ENCODE measurements at regions not wholly inside any gene's neighbourhood (a gene's known extent, or its start where the extent isn't known, plus 50 kb on each side); places are given as distances from the start of the nearest gene placed in this dataset.
"Not testable (repeated sequence)": the region's sequence is repeated elsewhere in the genome, so short reads cannot be mapped to it uniquely, and the experiment has no call there.

DNA sequence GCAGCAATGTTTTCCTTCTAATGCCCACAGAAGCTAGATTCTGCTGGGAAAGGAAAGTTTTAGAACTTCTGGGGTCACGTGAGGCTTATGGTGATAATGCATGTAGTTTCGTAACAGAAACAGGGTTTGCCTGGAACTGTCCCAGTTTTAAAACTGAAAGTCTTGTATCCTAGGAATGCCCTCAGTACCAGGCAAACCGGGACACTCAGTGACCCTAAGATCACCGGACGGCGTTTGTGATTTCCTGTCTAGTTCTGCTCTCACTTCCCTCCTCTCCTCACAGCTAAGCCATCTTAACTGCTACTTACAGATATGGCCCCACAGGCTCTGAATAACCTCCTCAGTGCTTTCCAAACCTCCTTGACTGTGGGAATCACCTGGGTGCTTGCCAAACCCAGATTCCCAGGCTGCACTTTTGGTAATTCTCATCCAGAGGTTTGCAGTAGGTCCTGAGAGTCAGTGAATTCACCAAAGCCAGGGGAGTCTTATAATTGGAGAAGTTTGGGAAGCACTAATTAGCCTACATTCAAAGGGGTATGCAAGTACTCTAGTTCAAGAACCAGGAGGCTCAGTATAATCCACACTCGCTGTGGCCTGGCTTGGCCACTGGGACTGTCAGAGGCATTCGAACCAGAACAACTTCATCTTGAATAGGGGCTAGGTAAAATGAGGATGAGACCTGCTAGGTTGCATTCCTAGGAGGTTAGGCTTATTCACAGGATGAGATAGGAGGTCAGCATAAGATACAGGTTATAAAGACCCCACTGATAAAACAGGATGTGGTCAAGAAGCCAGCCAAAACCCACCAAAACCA lies 231.6 kb upstream of the MYLIP start:
- DNase-seq = no peak

DNA sequence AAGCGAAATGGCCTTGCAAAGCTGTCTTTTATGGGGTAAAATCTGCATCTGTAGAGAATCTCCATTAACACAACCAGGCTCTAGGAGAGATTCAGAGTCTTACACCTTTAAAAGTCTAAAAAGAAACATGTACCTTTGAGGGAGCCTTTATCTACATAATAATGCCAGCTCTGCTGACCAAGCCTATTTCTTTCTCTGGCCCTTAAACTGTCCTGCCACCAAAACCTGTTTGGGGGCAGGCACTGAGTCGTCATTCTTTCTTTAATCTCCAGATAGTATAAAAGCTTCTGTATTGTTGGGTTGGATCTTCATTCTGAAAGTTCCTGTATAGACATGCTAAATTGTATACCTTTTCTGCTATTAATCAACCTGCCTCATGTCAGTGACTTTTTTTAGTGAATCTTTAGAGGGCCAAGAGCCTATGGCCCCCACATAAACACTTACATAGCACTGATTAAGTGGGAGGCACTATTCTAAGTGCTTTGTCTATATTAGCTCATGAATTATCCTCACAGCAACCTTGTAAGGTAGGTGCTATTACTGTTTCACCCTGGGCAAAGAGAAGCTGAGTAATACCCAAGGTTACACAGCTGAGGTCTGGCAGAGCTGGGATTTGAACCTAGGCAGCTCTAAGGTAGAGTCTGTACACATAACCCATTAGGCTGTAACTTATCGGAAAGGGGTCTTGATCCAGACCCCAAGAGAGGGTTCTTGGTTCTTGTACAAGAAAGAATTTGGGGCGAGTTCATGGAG lies 232.3 kb upstream of the DTNBP1 start:
- DNase-seq = no peak

DNA sequence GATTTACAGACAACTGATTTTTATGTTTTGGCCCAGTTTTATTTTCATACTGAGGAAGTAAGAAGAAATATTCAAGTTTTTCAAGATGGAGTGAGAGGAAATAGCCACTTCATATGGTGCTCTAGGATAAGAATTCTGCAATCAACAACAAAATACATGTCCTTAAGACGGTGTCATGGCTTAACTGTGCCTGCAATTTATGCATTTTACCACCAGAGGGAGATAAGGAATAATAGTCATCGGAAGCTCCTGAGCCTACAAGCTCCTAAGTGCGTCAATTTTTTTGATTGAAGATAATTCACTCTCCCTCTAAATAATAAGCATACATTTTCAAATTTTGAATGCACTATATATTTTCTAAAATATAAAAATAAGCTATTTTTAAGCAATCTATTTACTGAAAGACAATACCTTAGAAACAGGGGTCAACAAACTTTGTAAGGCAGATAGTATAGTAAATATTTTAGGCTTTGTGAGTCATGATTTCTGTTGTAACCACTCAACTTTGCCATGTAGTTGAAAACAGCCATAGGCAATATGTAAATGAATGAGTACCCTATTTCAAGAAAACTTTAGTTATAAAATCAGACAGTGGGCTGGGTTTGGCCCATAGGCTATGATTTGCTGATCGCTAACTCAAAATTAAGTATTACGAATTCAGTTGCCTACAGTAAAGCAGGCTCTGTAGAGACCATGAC lies 230.9 kb upstream of the DTNBP1 start:
- no peak for DNase-seq

DNA sequence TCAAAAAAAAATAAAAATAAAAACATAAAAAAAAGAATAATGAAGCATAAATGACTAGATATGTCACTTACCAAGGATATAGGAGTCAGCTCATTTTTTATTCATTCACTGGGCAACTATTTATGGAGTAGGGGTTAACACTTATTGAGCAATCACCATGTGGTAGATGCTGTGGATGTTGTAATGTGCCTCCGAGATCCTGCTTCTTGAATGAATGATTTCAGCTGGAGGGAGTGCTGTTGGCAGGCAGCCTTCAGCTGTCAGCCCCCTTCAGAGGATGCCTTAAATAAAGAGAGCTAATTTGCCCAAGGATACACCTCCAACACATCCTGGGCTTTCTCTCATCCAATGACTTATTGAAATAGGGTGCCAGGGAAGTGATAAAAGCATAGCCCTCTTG lies 229.5 kb upstream of the DTNBP1 start:
- DNase-seq = no peak

DNA sequence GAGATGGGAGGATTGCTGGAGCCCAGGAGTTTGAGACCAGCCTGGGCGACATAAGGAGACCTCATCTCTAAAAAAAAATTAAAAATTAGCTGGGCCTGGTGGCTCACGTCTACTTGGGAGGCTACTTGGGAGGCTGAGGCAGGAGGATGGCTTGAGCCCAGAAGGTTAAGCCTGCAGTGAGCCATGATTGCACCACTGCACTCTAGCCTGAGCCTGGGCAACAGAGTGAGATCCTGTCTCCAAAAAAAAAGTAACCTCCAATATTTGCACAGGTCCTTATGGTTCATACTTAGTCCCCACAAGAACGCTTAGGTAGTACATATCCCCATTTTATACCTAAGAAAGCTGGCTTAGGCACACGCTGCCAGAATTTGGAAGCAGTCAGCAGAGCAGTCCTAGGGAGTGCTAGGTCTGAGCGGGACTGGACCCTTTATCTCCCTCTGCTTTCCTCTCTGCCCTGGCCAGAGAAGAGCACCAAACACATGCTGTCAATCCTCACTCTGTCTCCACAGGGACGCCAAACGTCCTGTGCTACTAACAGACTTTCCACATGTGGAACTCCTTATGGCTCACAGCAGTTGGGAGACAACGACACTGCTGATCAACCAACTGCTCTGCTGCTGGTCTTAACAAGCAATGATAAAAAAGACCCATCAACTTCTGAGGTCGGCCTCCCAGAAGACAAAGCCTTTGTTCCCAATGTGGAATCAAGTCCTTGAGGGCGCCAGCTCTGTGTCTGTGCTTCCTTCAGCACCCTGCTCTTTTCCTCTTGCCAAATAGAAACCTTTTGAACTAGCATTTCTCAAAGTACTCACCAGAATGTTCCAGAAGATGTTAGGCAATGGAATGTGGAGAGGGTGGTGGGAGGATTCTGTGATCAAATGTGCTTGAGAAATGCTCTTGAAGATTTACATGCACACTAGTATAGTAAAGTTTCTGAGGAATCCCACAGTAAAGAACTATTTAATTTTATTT lies 226.3 kb upstream of the DTNBP1 start:
- no peak for DNase-seq

DNA sequence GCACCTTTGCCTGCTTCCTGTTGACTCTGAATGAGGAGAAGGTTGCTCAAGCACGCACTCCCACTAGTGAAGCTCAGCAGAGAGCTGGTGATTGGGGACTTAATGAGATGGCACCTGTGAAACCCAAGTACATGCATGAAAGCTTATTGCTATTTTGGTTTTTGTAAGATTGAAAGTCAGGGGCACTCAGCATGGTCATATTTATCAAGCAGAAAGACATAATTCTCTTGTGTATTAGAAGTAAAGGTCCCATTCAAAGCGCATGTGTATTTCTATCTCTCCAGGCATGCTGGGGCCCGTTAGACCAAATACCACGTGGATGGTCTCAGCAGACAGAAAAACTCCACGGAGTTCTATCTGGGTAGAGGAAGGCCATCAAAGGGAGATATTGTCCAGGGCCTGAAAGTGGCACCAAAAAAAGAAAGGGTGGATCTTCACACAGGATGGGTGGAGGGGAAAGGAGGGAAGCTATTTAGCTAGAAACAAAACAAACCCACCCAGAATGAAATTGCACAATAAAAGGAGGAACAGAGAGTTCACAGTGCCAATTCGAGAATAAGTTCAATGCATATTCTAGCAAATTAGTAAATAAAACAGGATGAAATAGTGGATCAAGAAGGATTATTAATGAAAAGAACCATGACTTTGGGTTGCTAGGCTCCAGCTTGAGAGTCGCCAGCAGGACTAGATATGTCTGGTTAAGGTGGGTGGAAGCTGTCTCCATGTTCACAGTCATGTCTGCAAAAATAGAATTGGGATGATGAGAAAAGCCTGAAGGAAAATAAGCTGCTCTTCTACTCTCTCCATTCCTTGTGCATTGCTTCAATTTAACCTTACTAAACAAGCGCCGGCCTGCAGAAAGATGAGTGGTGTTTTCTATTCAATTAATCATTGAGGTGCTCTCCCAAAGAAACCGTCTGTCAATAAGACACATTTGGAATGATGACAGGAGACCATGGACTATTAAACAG lies 224.9 kb upstream of the DTNBP1 start:
- DNase-seq = no peak

DNA sequence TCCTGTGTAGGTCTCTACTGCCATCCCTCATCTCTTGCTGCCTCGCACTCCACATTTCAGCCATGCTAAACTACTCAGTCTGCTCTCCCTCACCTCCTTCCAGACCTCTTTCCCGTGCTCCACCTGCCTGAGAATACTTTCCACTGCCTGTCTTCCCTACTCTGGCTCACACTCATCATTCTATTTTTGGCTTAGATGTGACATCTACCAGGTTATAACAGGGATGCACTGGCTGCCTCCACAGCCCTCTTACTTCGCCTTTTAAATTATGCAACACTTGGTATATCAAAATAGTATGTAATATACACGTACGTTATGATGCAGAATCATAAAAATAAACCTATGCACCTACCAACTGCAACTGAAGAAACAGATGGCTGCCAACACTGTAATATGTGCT lies 222.8 kb upstream of the DTNBP1 start:
- no peak for DNase-seq

DNA sequence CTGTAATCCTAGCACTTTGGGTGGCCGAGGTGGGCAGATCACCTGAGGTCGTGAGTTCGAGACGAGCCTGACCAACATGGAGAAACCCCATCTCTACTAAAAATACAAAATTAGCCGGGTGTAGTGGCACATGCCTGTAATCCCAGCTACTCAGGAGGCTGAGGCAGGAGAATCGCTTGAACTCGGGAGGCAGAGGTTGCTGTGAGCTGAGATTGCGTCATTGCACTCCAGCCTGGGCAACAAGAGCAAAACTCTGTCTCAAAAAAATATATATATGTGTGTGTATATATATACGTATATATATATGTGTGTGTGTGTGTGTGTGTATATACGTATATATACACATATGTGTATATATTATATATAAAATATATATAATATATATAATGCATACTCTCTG lies 220.8 kb upstream of the DTNBP1 start:
- not testable (repeated sequence) for DNase-seq

DNA sequence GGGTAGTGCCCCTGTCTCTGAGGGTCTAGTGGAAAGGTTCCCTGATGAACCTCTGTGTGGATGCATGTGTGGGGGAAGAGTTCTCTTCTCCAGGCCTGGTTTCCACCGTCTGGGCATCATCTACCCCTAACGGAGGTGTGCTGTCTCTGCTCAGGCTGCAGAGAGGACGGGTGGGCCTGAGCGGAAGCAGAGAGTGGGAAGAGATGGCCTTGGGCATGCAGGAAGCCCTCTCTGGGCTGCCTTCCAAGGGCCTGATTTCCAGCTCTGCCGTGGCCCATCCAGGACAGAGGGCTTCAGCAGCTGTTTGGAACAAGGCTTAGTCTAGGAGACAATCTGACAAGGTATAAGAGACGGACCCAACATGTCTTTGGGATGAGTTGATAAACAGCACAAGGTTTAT lies 220.1 kb upstream of the DTNBP1 start:
- DNase-seq = no peak

DNA sequence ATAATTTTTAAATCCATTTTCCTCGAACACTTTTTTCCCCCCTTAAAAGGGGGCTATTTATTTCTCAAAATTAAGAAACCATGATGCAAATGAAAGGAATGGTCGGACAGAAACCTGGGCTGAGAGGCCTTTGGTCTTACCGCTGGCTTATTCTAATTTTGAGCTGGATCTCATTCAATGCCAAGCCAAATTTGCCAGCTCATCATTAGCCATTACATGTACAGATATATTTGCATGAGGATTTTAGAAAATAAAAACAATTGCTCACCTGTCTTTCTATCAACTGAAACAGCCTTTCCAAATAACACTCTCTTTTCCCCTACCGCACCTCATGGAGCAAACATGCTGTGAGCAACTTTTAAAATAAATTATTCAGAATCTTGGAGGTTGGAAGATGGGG lies 219.5 kb upstream of the DTNBP1 start:
- no peak for DNase-seq

DNA sequence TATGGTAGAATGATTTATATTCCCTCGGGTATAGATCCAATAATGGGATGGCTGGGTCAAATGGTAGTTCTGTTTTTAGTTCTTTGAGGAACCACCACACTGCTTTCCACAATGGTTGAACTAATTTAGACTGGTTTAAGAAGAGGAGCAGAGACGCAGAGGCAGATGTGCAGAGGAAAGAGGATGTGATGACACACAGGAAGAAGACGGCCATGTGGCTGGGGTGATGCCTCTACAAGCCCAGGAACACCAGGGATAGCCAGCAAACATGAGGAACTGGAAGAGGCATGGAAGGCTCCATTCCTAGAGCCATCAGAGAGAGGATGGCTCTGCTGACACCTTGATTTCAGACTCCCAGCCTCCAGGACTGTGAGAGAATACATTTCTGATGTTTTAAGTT lies 218.3 kb upstream of the DTNBP1 start:
- DNase-seq = no peak

DNA sequence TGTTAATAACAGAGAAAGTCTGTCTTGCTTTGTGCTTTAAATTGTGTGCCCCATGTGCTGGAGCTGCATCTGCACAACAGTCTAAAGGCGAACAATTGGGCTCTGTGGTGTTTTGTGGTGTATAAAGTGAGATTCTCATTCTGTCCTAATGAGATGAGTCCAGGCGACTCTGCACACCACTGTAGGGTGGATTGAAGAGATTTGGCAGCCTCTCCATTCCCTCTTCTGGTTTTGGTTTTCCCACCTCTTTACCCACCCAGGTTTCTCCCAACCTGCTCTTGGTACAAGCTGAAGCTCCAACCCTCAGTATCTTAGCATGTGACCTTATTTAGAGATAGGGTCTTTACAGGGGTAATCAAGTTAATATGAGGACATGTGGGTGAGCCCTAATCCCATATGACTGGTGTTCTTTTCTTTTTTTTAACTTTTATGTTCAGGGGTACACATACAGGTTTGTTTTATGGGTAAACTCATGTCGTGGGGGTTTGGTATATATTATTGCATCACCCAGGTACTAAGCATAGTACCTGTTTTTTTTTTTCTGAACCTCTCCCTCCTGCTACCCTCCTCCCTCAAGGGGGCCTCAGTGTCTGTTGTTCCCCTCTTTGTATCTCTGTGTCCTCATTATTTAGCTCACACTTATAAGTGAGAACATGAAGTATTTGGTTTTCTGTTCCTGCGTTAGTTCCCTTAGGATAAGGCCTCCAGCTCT lies 217.6 kb upstream of the DTNBP1 start:
- no peak for DNase-seq

DNA sequence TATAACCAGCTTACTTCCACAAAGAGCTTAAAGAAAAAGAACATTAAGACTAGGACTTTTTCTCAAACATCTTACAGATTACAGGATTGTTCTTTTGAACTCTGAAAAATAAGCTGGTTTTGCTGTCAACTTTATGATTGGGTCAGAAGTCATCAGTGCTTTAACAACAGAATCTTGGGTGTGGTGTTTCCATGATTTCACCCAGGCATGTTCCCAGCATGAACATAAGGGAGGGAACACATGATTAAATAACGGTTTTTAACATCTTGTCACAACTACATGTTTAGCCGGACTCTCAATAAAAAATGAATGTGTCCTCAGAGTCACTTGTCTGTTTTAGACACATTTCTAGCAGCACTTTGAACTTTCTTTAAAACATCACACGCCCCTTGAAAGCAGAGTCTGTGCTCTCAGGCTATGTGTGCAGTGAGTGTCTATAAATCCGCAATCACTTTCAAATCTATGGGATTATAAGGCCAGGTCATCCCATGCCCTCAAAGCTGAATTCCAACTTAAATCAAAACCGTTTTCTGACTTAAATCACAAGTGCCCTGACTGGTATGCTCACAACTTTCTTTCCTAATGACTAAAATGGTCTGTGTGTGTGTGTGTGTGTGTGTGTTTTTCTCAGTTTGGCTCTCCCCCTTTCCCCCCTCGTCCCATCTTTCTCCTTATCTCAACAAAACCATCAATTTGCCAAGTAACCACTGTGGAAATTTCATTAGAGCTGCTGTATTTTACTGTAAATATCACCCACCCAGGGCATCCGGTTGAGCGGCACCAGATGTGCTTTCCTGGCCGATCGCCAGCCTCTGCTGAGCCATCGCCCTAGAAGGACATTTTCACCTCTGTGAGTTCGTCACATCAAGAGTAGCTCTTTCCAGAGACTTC lies 216.8 kb upstream of the DTNBP1 start:
- DNase-seq = no peak

DNA sequence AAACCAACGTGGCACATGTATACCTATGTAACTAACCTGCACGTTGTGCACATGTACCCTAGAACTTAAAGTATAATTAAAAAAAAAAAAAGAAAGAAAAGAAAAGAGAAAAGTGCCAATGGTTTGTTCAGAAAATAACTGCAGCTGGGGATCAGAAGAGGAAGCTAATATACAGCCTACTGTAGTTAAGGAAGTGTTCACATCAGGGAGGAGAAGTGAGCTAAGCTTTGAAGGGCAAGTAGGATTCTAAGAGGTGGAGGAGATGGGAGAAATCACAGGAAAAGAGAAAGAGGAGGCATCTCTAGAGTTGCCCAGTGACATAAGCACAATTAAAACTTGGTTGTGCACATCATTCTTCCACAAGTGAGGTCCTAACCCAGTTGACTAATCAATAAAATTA lies 214.4 kb upstream of the DTNBP1 start:
- DNase-seq = no peak

DNA sequence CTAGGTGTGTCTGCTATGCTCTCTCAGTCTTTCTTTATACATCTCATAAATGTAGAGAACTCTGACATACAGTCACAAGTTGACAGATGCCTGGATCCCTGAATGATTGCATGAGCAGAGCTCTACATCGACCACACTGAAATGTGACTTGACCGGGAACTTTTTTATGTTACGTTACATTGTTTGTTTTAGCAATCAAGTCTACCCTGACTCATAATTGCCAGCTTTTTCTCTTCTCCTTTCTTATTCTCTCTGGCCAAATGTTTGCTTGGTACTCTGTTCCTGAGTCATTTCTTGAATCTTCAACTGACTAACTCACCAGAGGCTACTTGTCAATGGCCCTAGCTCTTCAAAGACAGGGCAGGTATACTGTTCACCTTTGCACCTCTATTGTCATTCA lies 213.6 kb upstream of the DTNBP1 start:
- DNase-seq = no peak

DNA sequence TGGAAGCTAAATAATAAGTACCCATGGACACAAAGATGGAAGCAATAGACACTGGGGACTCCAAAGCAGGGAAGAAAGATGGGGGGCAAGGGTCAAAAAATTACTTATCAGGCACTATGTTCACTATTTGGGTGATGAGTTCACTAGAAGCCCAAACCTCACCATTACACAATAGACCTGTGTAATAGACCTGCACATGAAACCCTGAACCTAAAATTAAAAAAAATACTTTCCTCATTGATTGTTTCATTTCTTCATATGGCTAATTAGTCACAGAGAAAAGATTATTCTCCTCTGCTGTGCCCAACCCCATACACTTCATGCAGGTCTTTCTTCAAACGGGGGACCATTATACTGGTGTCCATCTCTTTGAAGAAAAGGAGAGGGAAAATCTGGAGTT lies 213.0 kb upstream of the DTNBP1 start:
- no peak for DNase-seq

DNA sequence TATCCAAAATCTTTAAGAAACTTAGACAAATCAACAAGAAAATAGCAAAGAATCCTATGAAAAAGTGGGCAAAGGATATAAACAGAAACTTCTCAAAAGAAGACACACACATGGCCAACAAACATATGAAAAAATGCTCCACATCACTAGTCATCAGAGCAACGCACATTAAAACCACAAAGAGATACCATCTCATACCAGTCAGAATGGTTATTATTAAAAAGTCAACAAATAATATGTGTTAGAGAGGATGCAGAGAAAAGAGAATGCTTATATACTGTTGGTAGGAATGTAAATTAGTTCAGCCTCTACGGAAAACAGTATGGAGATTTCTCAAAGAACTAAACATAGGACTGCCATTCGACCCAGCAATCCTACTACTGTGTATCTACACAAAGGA lies 212.0 kb upstream of the DTNBP1 start:
- no peak for DNase-seq

DNA sequence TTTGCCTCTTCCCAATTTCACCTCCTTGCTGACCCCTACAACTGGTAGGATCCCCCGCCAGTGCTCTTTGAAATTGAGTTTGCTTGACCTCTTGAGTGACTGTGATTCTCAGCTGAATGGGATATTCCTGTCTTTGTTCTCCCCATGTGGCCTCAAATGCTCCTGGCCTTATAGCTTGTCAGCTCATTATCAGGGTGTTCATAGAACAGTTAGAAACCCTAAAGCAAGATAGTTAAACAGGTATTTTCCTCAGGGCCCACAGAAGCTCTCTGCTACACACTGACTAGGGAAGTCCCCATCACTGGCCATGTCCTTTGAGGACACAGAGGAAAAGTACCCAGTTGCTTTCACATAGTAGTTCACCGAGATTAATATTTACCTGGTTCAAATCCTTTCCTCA lies 211.5 kb upstream of the DTNBP1 start:
- DNase-seq = no peak

DNA sequence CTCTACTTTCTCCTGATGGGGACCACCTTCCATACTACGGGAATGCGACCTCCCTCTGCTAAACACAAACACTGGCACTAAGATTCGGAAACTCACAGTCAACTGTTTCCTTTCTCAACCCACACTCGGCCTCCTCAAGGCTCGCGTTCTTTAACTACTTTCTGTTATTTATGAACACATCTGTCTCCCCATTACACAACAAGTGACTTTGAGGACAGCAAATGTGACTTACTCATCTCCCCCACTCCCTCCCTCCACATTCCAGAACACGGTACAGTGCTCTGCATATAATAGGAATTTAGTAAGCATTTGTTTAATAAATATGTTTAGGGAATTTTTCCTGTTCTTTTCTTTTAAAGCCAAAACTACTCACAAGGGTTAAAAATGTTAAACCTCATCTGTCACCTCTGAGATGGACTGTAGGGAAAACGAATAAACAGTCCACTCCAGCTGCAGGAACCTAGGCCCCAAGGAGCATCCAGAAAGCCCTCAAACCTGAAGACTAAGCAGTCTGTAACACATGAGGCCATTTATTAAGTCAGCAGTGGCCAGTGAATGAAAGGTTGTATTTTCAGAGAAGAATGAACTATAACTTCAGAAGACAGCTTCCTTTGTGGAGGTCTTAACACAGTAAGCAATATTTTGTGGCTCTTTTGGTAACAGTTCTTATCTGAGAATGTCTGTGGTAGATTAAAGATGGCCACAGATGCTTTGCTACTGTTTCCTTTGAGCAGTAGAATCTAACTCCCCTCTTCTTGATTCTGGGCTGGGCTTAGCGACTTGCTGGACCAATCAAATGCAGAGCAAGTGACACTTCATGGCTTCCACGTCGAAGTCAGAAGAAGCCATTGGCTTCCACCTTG lies 209.6 kb upstream of the DTNBP1 start:
- DNase-seq = no peak

Data from NCI-H187 treated with DMSO at 0.1 percent for 48 hours (cell line).